ENCODE measurements at regions not wholly inside any gene's neighbourhood (a gene's known extent, or its start where the extent isn't known, plus 50 kb on each side); places are given as distances from the start of the nearest gene placed in this dataset.
"Not testable (repeated sequence)": the region's sequence is repeated elsewhere in the genome, so short reads cannot be mapped to it uniquely, and the experiment has no call there.

DNA sequence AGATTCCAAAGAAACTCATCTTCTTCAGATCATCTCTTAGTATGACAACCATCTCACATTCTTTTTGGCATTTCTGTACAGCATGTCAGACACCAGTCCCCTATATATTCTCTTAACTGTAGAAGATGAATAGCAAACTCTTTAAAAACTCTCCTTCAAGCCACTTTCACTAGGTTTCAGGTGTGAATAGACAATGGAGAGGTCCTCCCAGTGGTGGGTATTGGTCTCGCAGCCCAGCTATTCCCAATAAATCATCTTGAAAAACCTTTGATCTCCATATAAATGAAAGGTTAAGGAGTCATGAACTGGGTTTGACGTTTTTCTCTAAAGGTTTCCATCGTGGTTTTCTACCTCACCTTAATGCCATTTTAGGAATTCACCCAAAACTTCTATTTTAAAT is 180.0 kb downstream of the GJA1 start:
- no peak overlapping the region for H3K4me3 ChIP-seq (ENCODE audit: low read depth, low read length)
- TF ChIP-seq, protein P1, sequence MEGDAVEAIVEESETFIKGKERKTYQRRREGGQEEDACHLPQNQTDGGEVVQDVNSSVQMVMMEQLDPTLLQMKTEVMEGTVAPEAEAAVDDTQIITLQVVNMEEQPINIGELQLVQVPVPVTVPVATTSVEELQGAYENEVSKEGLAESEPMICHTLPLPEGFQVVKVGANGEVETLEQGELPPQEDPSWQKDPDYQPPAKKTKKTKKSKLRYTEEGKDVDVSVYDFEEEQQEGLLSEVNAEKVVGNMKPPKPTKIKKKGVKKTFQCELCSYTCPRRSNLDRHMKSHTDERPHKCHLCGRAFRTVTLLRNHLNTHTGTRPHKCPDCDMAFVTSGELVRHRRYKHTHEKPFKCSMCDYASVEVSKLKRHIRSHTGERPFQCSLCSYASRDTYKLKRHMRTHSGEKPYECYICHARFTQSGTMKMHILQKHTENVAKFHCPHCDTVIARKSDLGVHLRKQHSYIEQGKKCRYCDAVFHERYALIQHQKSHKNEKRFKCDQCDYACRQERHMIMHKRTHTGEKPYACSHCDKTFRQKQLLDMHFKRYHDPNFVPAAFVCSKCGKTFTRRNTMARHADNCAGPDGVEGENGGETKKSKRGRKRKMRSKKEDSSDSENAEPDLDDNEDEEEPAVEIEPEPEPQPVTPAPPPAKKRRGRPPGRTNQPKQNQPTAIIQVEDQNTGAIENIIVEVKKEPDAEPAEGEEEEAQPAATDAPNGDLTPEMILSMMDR (IDR thresholded peaks at IDR 0.05; ENCODE audit: low read depth, low read length): 0 out of 2 replicates have a peak, but pooled peaks have one; percentile 5

DNA sequence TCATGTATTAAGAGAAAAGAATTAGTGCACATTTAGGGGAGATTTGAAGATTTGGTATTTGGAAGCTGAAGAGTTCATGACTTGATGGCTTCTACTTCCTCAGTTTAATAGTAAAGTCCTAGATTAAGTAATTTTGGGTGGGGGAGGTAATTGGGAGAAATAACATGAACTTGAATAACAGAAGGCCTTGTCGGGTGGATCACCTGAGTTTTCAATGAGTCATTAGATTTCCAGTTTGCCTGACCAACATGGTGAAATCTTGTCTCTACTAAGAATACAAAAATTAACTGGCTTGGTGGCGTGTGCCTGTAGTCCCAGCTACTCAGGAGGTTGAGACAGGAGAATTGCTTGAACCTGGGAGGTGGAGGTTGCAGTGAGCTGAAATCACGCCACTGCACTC is 181.0 kb downstream of the GJA1 start:
- TF ChIP-seq, protein P1 (IDR thresholded peaks at IDR 0.05; ENCODE audit: low read depth, low read length): no peak

DNA sequence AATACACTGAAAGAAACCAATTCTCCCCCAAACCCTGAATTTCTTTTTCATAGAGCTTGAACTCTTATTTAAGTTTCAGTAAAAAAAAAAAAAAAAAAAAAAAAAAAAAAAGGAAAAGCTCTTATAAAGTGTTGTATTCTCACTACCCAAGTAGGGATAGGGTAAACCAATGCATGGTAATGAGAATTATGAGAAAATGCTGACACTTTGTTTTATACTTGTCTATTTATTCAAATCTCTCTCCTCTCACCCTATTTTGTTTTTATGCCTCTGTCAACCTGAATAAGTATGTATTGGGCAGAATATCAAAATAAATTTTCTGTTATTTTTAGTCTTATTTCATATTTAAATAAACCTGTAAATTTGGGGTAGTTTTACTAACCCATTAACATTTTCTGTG is 181.9 kb downstream of the GJA1 start:
- TF ChIP-seq, protein P1 (IDR thresholded peaks at IDR 0.05; ENCODE audit: low read depth, low read length): no peak
- no peak overlapping the region for H3K4me3 ChIP-seq (ENCODE audit: low read depth, low read length)

More for the DNA sequence above, 181.0 kb downstream of the GJA1 start:
- no peak overlapping the region for H3K4me3 ChIP-seq (ENCODE audit: low read depth, low read length)

DNA sequence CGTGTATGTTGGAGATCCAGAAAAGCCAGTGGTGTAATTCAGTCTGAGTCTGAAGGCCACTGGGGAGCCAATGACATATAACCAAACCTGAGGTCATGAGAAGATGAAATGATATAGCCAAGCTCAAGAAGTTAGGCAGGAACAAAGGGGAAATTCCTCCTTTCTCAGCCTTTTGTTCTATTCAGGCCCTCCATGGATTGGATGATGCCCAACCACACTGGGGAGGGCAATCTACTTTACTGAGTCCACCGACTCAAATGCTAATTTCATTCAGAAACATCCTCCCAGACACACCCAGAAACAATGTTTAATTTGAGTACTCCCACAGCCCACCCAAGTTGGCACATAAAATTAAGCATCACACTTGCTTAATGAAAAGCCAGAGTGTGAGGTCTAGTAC is 183.6 kb downstream of the GJA1 start:
- no peak overlapping the region for H3K4me3 ChIP-seq (ENCODE audit: low read depth, low read length)
- TF ChIP-seq, protein P1 (IDR thresholded peaks at IDR 0.05; ENCODE audit: low read depth, low read length): no peak

DNA sequence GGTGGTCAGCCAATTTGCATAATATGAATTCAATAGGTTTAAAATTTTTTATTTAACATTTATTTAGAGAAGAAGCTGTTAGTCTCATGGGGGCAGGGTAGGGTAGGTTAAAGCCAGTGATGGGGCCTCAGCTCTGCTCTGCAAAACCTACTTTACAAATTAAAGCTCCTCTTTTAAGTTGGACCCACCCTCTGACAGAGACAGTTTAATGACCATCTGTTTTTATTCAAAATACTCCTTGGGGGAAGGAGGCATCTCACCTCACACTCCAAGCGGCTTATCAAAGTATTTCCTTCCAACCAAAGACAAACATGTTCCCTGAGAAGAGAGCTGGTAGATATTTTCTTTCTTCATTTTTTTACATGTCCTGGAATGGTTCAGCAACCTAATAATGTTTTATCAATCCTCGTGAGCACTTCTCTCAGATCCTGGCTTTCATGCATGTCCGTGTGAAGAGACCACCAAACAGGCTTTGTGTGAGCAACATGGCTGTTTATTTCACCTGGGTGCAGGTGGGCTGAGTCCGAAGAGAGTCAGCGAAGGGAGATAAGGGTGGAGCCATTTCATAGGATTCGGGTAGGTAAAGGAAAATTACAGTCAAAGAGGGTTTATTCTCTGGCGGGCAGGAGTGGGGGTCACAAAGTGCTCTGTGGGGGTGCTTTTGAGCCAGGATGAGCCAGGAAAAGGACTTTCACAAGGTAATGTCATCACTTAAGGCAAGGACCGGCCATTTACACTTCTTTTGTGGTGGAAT is 184.7 kb downstream of the GJA1 start:
- TF ChIP-seq, protein P1 (IDR thresholded peaks at IDR 0.05; ENCODE audit: low read depth, low read length): no peak
- no peak overlapping the region for H3K4me3 ChIP-seq (ENCODE audit: low read depth, low read length)

DNA sequence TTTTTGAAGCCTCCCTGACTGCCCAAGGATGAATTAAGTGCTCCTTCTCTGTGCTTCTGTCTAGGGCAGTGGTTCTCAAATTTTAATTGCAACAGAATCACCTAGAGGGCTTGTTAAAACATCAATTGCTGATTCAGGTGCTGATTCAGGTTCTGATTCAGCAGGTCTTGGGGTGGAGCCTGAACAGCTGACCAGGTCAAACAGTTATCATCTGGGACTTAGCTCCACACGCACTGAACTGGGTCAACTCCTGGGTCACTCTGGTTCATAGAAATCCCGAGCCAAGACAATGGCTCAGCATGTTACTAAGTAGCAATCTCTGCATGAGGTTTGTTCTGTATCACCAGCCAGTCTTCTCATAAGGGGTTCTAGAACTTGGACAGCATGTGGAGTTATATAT is 192.3 kb downstream of the GJA1 start:
- no peak overlapping the region for H3K4me3 ChIP-seq (ENCODE audit: low read depth, low read length)
- TF ChIP-seq, protein P1 (IDR thresholded peaks at IDR 0.05; ENCODE audit: low read depth, low read length): no peak

DNA sequence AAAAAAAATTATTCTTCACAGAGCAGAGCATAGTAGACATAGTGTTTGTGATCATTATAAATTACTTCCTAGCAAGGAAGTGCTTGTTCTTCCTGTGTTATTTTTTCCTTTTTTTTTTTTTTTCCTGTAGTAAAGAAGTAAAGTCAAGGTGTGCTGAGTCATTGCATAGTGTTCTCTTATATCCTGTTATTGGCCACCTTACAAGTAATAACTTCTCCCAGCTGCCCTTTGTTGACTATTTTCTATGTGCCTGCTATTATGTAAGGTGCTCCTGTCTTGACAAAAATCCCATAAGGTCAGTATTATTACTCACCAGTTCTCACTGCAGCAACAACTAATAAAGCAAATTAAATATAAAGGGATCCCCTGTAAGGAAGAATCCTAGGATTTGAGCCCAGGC is 195.3 kb downstream of the GJA1 start:
- TF ChIP-seq, protein P1 (IDR thresholded peaks at IDR 0.05; ENCODE audit: low read depth, low read length): no peak
- no peak overlapping the region for H3K4me3 ChIP-seq (ENCODE audit: low read depth, low read length)

DNA sequence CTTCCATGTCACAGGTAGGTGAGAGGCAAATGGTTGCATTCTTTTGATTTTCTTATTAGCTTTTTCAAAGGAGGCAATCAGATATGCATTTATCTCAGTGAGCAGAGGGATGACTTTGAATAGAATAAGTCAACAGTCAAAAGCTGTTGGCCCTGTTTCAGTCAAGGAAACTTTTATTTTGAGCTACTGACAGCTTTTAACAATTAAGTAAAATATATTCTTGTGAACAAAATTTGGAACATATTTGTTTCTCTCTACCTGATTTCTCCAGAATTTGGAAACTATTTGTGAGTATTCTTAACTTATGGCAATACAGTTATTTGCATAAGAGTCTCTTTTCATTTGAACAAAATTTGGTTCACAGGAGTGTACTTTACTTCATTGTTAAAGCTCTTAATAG is 196.3 kb downstream of the GJA1 start:
- H3K4me3 ChIP-seq (ENCODE audit: low read depth, low read length): not testable (repeated sequence)

Data from WI38 (cell line).